Caco-2 (cell line): ENCODE measurements at regions not wholly inside any gene's neighbourhood (a gene's known extent, or its start where the extent isn't known, plus 50 kb on each side); places are given as distances from the start of the nearest gene placed in this dataset.

Experiments
- BruUV-seq: library from RNA; stranded (reverse); fragments of 400-500 nt; replicated peaks from 2 replicates; lab custom pipeline; 2021; lab: Mats Ljungman, UMichigan
- CTCF ChIA-PET: fragments of 300-600 bp; sonication (Branson Sonifier 250); formaldehyde crosslinking; loops from one replicate; lab custom pipeline; 2022; ENCODE audit warnings: antibody characterized with exemption; lab: Charles Lee
- POLR2A ChIA-PET: fragments of 300-600 bp; sonication (Branson Sonifier 250); formaldehyde crosslinking; loops from one replicate; lab custom pipeline; 2022; ENCODE audit warnings: antibody characterized with exemption; lab: Charles Lee
- DNase-seq, 2 experiments: peaks; one replicate each; pipeline versions ENCODE4 v3.0.0 to v3.0.0-alpha.2; 2020 to 2022
- H3K27me3 ChIP-seq: replicated peaks from 2 replicates; pipeline ENCODE4 v1.6.0; 2011; ENCODE audit warnings: low read length; ENCODE audit not compliant: control insufficient read depth, insufficient read depth
- H3K36me3 ChIP-seq: 2 replicates; pipeline ENCODE4 v1.5.1; 2011; ENCODE audit warnings: low read length; ENCODE audit not compliant: control insufficient read depth, insufficient read depth
- H3K4me1 ChIP-seq: fragments of 250-450 bp; sonication (Bioruptor Pico); 2 replicates; pipeline ENCODE4 v1.5.1; 2020; ENCODE audit warnings: mild to moderate bottlenecking
- H3K4me3 ChIP-seq: 2 replicates; pipeline ENCODE4 v1.5.1; 2011; ENCODE audit warnings: low read depth, mild to moderate bottlenecking, control low read depth, low read length
- H3K9me3 ChIP-seq: fragments of 250-450 bp; sonication (Bioruptor Pico); 2 replicates; pipeline ENCODE4 v1.5.1; 2020; ENCODE audit warnings: mild to moderate bottlenecking, moderate library complexity
- H3K27ac Mint-ChIP-seq: one replicate; pipeline ENCODE4 v1.8.0; 2022; ENCODE audit warnings: mixed read lengths; ENCODE audit not compliant: unreplicated experiment
- H3K27me3 Mint-ChIP-seq: one replicate; pipeline ENCODE4 v1.8.0; 2022; ENCODE audit warnings: mixed read lengths; ENCODE audit not compliant: insufficient read depth, unreplicated experiment
- H3K36me3 Mint-ChIP-seq: one replicate; pipeline ENCODE4 v1.8.0; 2022; ENCODE audit warnings: mild to moderate bottlenecking, mixed read lengths; ENCODE audit not compliant: insufficient read depth, unreplicated experiment
- H3K4me1 Mint-ChIP-seq: one replicate; pipeline ENCODE4 v1.8.0; 2022; ENCODE audit warnings: low read depth, mixed read lengths; ENCODE audit not compliant: unreplicated experiment
- H3K4me3 Mint-ChIP-seq: one replicate; pipeline ENCODE4 v1.8.0; 2022; ENCODE audit warnings: mild to moderate bottlenecking, moderate library complexity, mixed read lengths; ENCODE audit not compliant: unreplicated experiment
- H3K9me3 Mint-ChIP-seq: one replicate; pipeline ENCODE4 v1.8.0; 2022; ENCODE audit warnings: mixed read lengths; ENCODE audit not compliant: unreplicated experiment
- CTCF ChIP-seq, 2 experiments: fragments of 200-600 bp in 1 of 2; IDR thresholded peaks; 1 replicate in 1 of 2; 2 replicates in 1 of 2; pipeline versions ENCODE4 v1.5.1 to v1.8.0; 2011 to 2022; ENCODE audit warnings: antibody characterized with exemption in 1 of 2, control low read depth in 1 of 2, inconsistent platforms in 1 of 2, low read depth in 1 of 2, low read length in 1 of 2, mild to moderate bottlenecking in 1 of 2, moderate library complexity in 1 of 2; ENCODE audit not compliant: insufficient read depth in 1 of 2, severe bottlenecking in 1 of 2, unreplicated experiment in 1 of 2
- intact Hi-C: fragments of 100-400 bp; cut with micrococcal nuclease; formaldehyde crosslinking; loops from one replicate; pipeline ENCODE4 v1.10.0; 2022; ENCODE audit not compliant: unreplicated experiment

DNA sequence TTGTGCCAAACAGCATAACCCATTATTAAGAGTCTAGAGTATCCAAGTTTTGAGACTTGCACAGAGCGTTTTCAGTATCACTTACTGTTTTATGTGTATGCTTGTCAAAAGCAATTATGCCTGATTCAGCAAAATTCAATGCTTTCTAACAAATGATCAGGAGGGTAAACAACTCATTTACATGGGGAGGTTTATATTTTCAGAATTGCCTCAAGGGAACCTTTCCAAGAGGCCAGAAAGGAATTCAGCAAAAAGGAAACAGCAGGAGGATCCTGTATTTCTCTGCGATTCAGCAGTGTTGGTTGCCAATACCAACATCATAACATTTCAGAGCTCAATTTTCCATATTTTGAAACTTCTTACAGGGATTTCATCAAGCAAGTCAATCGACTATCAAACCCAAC, 69.3 kb upstream of the DAB2 start:
- ChIA-PET POLR2A (no interaction called here), CTCF (no interaction called here)
- 0 out of 2 replicates have a peak, but pooled peaks cover 13% of the 10 kb centered on the region for H3K9me3 ChIP-seq
- no peak for TF ChIP-seq CTCF (IDR thresholded peaks at IDR 0.05; ENCODE audit: insufficient read depth in 1 of 2, low read depth in 1 of 2, low read length in 1 of 2, severe bottlenecking in 1 of 2, unreplicated experiment in 1 of 2)
- Mint-ChIP-seq H3K9me3 (no peaks in the 10 kb centered on the region), H3K4me1 (peaks cover 11% of the 10 kb centered on the region), H3K36me3 (no peaks in the 10 kb centered on the region), H3K4me3 (no peak overlapping the region), H3K27me3 (no peaks in the 10 kb centered on the region), H3K27ac (no peak overlapping the region)
- no peaks in the 10 kb centered on the region for H3K4me1 ChIP-seq
- no peak for DNase-seq
- no peaks in the 10 kb centered on the region for H3K36me3 ChIP-seq
- no peak overlapping the region for H3K4me3 ChIP-seq
- intact Hi-C loops, result no loop called here
- no peaks in the 10 kb centered on the region for H3K27me3 ChIP-seq
- no TSS peak for BruUV-seq

GRCh38 chr5:39491210-39491609, 66.4 kb upstream of the DAB2 start:
- ChIA-PET CTCF (no interaction called here), POLR2A (no interaction called here)
- no peaks in the 10 kb centered on the region for H3K27me3 ChIP-seq
- H3K4me3 Mint-ChIP-seq, result no peak overlapping the region
- H3K9me3 ChIP-seq, result 0 out of 2 replicates have a peak, but pooled peaks cover 13% of the 10 kb centered on the region
- TF ChIP-seq CTCF (IDR thresholded peaks at IDR 0.05; ENCODE audit: insufficient read depth in 1 of 2, low read depth in 1 of 2, low read length in 1 of 2, severe bottlenecking in 1 of 2, unreplicated experiment in 1 of 2), result no peak
- DNase-seq, result no peak
- H3K4me3 ChIP-seq, result no peak overlapping the region
- no peaks in the 10 kb centered on the region for H3K9me3 Mint-ChIP-seq
- no peaks in the 10 kb centered on the region for H3K4me1 Mint-ChIP-seq
- H3K27ac Mint-ChIP-seq, result no peak overlapping the region
- no peaks in the 10 kb centered on the region for H3K4me1 ChIP-seq
- no peaks in the 10 kb centered on the region for H3K36me3 Mint-ChIP-seq
- H3K36me3 ChIP-seq, result no peaks in the 10 kb centered on the region
- intact Hi-C loops, result no loop called here
- BruUV-seq, result no TSS peak
- H3K27me3 Mint-ChIP-seq, result no peaks in the 10 kb centered on the region

DNA sequence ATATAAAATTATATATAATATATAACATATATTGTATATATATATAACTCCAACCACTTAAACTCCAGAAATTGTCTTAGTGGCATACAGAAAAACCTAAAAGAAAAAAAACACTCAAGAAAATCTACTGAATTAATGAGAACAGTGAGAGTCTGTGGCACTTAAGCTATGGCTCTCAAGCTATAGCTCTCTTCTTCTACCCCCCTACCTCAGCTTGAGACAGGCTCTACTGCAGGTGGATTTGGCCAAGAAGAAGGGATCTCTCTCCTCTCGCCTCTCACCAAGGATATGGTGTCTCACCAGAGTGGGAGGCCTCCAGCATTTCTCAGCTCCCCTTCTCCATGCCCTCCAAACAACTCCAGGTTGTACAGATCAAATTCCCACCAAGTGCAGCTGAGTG, 64.5 kb upstream of the DAB2 start:
- TF ChIP-seq CTCF (IDR thresholded peaks at IDR 0.05; ENCODE audit: insufficient read depth in 1 of 2, low read depth in 1 of 2, low read length in 1 of 2, severe bottlenecking in 1 of 2, unreplicated experiment in 1 of 2), result no peak
- no peak for DNase-seq
- H3K27ac Mint-ChIP-seq, result no peak overlapping the region
- ChIA-PET CTCF (interaction anchor here (0.6 kb wide), 1 partner anchor 64 kb away, joined by 3 read pairs; the partner anchor contains the start of gene DAB2), POLR2A (no interaction called here)
- Histone ChIP-seq H3K36me3 (no peaks in the 10 kb centered on the region), H3K27me3 (no peaks in the 10 kb centered on the region), H3K9me3 (0 out of 2 replicates have a peak, but pooled peaks cover 13% of the 10 kb centered on the region), H3K4me3 (no peak overlapping the region), H3K4me1 (no peaks in the 10 kb centered on the region)
- intact Hi-C loops, result no loop called here
- no TSS peak for BruUV-seq
- H3K9me3 Mint-ChIP-seq, result no peaks in the 10 kb centered on the region
- no peak overlapping the region for H3K4me3 Mint-ChIP-seq
- H3K27me3 Mint-ChIP-seq, result no peaks in the 10 kb centered on the region
- H3K4me1 Mint-ChIP-seq, result no peaks in the 10 kb centered on the region
- H3K36me3 Mint-ChIP-seq, result no peaks in the 10 kb centered on the region
